ENCODE measurements at regions not wholly inside any gene's neighbourhood (a gene's known extent, or its start where the extent isn't known, plus 50 kb on each side); places are given as distances from the start of the nearest gene placed in this dataset.
"Not testable (repeated sequence)": the region's sequence is repeated elsewhere in the genome, so short reads cannot be mapped to it uniquely, and the experiment has no call there.

DNA sequence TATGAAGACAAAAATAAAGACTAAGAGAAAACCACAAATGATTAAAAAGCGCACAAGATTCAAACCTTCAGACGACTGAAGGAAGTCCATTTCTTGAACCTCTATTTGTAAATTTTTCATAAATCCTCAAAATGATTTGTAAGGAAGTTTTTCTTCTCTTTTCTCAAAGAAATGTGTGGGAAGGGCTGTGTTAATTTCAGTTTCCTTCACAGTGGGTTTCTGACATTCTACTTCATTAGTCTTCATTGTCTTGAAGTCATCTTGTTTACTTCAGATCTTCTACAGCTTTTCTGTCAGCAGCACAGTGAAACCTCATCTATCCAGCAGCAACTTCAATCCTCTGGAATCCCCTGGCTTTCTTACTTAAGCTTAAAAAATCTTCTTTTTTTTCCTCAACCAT lies 87.6 kb upstream of the MYLIP start:
- no peak for DNase-seq (ENCODE audit: extremely low read depth in 1 of 2, low read depth in 1 of 2)

DNA sequence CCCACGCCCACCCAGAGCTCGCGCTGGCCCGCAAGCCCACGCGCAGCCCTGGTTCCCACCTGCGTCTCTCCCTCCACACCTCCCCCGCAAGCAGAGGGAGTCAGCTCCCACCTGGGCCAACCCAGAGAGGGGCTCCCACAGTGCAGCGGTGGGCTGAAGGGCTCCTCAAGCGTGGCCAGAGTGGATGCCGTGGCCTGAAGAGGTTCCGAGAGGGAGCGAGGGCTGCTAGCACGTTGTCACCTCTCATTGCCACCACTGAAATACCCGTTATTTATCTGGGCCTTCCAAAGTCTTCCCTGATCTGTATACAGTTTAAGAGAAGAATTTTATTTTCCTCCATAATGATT lies 88.3 kb upstream of the MYLIP start:
- DNase-seq (ENCODE audit: extremely low read depth in 1 of 2, low read depth in 1 of 2), result no peak

DNA sequence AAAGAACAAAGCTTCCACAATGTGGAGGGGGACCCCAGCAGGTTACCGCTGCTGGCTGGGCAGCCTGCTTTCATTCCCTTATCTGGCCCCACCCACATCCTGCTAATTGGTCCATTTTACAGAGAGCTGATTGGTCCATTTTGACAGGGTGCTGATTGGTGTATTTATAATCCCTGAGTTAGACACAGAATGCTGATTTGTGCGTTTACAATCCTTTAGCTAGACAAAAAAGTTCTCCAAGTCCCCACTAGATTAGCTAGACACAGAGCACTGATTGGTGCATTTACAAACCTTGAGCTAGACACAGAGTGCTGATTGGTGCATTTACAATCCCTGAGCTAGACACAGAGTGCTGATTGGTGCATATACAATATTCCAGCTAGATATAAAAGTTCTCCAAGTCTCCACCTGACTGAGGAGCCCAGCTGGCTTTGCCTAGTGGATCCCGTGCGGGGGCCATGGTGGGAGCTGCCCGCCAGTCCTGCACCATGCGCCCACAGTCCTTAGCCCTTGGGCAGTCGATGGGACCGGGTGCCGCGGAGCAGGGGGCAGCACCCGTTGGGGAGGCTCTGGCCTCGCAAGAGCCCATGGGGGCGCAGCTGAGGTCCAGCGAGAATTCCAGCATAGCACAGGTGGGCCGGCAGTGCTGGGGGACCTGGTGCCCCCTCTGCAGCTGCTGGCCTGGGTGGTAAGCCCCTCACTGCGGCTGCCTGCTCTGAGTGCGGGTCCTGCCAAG lies 88.8 kb upstream of the MYLIP start:
- DNase-seq (ENCODE audit: extremely low read depth in 1 of 2, low read depth in 1 of 2), result not testable (repeated sequence)

DNA sequence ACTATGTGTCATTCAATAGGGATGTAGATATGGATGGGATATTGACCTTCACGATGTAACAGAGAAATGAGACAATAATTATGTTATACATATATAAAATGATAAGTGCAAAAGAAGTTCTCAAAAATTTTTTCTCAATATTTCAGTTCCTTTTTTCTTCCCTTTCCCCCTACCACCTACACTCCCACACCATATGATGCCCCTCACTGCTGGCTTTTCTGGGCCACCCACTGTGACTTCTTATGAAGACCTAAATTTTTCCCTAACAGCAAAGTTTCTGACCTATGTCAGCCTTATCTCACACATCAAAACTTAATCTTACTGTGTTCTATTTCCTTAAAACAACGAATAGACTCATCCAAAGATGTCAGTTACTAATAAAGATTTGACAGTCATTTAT lies 89.9 kb upstream of the MYLIP start:
- no peak for DNase-seq (ENCODE audit: extremely low read depth in 1 of 2, low read depth in 1 of 2)

DNA sequence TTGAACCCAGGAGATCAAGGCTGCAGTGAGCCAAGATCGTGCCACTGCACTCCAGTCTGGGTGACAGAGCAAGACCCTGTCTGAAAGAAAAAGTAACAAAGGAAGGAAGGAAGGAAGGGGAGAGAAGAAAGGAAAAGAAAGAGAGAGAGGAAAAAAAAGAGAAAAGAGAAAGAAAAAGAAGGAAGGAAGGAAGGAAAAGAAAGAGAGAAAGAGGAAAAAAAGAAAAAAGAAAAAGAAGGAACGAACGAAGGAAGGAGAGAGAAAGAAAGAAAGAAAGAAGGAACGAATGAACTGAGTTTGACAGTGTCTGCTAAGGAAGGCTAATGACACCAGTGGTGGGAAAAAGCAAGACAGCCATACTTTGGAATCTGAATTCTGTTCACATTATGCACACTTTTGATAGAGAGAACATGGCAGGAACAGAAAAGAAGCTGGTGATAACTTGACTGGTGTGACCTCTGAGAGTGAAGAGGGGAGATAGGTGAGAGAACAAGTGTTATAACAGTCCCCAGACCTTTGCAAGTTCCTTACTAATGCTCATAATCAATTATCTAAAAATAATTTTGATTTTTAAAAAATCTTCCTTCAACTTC lies 93.3 kb upstream of the MYLIP start:
- DNase-seq (ENCODE audit: extremely low read depth in 1 of 2, low read depth in 1 of 2), result no peak

DNA sequence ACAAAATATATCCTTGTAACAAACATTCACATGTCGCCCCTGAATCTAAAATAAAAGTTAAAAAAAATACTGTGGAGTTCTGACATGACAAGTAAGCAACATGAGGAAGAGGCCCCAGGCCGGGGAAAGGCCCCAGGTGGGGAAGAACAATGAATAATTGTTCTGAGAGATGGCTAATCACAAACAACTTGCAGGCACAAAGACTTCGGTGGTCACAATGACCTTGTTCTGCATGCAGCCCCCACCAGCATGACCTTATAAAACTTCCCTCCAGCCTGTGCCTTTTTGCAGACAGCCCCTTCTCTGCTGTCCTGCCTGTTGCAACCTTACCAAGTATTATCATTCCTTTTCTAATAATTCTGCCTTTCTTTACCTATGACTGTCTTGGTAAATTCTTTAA lies 95.7 kb upstream of the MYLIP start:
- DNase-seq (ENCODE audit: extremely low read depth in 1 of 2, low read depth in 1 of 2), result no peak

DNA sequence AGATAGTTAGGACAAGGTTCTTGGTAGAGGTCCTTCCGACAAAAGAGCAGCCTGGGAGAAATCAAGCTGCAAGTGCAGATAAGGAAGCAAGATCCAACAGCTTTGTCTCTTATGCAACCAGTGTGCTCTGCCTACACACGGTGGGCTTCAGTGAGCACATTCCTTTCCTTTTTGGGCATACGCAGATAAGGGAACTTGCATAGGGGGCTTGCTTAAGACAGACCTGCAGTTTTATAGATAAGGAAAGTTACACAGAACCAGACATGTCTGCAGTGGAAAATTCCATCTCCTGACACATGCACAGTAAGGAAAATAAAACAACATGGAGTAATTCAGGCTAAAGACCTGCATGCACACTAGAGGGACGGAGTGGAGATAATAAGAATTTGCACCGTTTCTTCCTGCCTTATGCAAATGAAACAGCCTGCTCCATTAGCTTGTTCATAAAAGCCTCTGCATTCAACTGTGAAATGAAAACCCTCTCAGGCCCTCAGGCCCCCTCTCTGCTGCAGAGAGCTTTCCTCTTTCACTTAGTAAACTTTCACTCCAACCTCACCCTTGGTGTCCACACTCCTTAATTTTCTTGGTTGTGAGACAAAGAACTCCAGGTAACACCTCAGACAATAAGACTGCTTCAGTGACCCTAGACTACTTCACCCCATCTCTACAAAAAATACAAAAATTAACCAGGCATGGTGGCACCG lies 97.5 kb upstream of the MYLIP start:
- DNase-seq (ENCODE audit: extremely low read depth in 1 of 2, low read depth in 1 of 2), result no peak

DNA sequence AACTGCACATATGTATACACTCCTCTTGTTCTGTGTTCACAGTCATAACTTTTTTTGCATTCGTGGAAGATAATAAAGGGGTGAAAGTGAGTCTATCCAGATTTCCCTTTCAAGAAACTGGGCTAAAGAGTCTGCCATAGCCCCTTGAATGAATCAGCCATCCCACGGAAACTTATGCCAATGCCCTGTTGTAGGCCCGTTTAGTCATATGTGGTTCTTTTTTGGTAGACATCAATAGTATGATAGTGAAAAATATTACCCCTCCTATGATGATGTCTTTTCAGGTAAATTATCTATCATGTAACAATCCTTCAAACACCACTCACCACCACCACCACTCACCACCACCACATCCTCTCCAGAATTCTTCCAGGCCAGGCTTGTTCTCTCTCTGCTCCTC lies 99.9 kb upstream of the MYLIP start:
- DNase-seq (ENCODE audit: extremely low read depth in 1 of 2, low read depth in 1 of 2), result no peak

DNA sequence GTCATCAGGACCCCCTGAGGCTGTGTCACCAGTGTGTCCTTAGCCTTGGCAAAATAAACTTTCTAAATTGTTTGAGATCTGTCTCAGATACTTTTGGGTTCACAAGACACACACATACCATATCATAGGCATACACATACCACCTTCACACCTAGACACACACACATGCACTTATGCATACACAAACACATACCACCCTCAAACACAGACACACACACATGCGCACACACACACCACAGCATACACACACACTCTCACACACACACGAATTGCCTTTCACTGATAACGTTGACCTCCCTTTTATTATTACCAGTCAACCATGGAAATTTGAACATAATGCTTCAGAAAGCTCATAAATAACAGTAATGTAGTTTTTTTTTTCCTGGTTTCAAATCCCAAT lies 108.6 kb upstream of the MYLIP start:
- DNase-seq (ENCODE audit: extremely low read depth in 1 of 2, low read depth in 1 of 2), result no peak

DNA sequence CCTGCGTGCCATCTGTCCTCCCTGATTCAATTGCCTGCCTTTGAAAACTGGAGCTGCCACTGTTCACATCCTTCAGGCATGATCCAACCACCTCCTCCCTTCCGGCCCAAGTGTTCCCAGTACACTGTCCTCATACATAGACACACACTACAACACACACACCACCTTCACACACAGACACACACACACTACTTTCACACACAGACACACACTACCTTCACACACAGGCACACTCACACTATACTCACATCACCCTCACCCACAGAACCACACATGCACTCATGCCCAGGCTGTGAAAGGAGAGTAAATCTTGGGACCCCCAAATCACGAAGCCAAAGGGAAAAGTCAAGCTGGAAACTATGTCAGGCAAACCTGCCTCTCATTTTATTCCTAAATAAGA lies 109.4 kb upstream of the MYLIP start:
- no peak for DNase-seq (ENCODE audit: extremely low read depth in 1 of 2, low read depth in 1 of 2)

DNA sequence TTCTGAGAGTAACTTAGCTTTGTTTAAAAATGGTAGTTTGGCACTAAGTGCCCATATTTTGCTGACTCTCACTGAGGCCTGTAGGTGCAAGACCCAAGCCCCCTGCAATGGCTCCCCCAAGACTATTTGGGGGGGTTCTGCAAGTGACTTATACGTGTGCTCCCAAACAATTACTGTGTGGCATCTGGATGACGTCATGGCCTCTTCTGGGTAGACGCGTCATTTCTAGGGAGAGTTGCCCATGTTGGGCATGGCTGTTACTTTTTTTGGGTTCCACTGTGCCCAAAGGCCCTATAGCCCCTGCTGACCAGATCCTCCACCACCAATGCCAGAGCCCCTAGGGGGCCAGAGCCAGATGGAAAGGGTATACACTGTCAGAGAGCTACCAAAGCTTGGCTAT lies 110.3 kb upstream of the MYLIP start:
- no peak for DNase-seq (ENCODE audit: extremely low read depth in 1 of 2, low read depth in 1 of 2)

DNA sequence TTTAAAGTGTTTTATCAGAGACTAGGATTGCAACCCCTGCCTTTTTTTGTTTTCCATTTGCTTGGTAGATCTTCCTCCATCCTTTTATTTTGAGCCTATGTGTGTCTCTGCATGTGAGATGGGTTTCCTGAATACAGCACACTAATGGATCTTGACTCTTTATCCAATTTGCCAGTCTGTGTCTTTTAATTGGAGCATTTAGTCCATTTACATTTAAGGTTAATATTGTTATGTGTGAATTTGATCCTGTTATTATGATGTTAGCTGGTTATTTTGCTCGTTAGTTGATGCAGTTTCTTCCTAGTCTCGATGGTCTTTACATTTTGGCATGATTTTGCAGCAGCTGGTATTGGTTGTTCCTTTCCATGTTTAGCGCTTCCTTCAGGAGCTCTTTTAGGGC lies 114.6 kb upstream of the MYLIP start:
- not testable (repeated sequence) for DNase-seq (ENCODE audit: extremely low read depth in 1 of 2, low read depth in 1 of 2)

DNA sequence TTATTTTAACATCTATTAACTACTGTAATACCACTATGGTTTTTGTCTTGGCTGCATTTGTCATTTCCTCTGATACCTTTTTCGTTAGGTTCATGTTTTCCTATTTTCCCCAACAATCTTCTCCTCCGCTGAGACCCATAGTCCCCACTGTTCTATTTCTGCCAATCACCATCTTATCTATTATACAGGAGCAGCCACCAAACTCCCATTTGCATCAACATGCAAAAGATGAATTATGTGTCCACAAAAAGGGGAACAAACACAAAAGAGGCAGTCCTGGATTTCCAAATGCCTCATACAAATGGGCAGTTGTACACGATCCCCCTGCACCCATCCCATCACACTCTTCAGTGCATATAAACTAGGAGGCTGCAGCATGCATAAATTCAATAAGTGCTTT lies 121.7 kb upstream of the MYLIP start:
- DNase-seq (ENCODE audit: extremely low read depth in 1 of 2, low read depth in 1 of 2), result no peak

DNA sequence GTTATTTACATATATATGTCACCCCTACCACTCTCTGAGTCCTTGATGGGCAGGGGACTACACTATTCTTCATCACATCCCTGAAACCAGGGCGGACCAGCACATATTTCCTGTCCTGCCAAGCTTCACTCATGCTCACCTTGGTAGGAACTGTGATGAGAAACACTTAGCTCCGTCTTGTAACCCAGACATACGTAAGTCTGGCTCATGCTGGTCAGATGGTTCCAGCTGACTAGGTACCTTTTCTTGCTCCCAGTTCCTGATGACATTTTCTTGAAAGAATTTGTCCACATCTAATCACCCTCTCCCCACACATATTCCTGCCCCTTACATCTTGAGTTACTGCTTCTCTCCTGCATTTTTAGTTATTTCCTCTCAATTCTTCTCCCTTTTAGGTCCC lies 122.2 kb upstream of the MYLIP start:
- DNase-seq (ENCODE audit: extremely low read depth in 1 of 2, low read depth in 1 of 2), result no peak

DNA sequence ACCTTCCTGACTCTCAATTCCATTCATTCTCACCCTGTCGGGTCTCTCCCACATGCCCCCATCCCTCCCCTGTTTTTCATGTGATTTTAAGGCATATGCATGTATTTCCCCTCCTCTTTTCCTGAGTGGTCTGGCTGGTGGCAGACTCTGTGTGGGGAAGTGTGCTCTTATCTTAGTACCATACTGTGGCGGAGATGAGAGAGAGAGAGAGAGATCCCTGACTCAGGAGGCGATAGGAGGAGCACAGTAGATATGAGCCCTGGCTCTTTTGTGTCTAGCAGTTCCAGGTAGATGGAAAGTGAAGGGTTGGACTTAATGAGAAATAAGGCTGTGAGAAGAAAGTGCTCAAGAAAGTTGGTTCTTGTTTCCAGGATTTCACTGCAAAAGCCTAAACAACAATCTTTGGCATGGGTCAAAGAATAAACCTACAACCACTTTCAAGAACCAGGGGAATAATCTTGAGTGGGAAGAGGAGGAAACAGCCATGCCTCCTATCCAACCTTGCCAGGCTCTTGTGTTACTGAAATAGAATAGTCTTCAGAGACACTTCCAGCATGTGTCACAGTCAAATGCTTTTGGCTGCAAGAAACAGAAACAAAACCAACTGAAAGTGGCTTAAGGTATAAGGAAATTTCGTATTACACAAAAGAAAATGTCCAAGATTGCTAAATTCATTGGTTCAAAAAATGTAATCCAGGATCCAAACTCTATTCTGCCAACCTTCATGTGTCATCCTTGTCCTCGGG lies 123.8 kb upstream of the MYLIP start:
- no peak for DNase-seq (ENCODE audit: extremely low read depth in 1 of 2, low read depth in 1 of 2)

DNA sequence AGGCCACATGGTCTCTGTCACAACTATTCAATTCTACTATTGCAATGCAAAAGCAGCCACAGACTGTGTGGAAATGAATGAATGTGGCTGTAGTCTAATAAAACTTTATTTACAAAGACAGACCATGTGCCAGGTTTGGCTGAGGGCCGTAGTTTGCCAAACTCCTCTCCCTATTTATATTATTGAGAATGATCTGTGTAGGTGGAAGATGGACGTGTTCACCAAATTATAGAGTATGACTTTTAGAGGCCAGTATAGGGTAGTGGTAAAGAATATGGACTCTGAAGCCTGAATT lies 125.7 kb upstream of the MYLIP start:
- DNase-seq (ENCODE audit: extremely low read depth in 1 of 2, low read depth in 1 of 2), result no peak

DNA sequence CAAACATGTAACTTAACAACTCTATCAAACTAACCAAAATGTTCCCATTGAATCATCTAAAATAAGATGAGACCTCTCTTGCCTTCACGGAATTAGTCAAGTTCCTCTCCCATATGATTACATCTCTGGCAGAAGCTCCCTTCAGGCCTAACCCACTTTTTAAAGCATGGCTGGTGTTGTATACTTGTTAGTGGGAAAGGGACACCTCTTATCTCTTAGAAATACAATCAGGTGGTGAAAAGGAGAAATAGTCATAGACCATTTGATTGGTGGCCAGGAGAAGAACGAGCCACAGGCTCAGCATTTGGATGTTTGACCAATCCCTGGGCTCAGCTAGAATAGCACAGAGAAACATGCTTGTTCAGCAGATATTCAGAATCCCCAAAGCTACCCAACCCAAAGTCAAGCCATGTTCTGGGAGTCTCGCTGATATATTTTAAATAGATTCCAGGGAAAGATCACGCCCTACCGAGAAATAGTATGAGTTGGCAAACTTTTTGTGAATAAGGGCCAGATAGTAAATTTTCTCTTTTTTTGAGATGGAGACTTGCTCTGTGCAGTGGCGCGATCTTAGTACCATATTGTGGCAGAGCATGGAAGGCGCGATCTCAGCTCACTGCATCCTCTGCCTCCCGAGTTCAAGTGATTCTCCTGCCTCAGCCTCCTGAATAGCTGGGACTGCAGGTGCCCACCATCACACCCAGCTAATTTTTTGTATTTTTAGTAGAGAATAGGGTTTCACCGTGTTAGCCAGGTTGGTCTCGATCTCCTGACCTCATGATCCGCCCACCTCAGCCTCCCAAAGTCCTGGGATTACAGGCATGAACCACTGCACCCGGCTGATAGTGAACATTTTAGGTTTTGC lies 126.3 kb upstream of the MYLIP start:
- no peak for DNase-seq (ENCODE audit: extremely low read depth in 1 of 2, low read depth in 1 of 2)

DNA sequence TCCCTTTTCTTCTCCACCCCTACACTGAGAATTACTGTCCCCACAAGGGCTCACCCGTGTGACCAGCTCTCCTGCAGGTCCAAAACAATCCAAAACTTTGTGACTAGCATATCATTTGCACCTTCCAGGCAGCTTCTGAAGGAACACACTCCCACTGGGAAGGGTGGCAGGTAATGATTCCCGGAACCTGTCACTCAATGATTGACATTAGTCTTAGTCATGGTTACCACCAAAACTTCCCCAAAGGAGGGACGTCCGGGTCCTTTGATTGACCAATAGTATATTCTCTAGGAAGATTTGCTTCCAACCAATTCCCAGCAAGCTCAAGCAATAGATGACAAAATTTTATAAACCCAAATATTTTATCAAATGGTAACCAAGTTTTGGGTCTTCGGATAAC lies 127.7 kb upstream of the MYLIP start:
- DNase-seq (ENCODE audit: extremely low read depth in 1 of 2, low read depth in 1 of 2), result no peak

DNA sequence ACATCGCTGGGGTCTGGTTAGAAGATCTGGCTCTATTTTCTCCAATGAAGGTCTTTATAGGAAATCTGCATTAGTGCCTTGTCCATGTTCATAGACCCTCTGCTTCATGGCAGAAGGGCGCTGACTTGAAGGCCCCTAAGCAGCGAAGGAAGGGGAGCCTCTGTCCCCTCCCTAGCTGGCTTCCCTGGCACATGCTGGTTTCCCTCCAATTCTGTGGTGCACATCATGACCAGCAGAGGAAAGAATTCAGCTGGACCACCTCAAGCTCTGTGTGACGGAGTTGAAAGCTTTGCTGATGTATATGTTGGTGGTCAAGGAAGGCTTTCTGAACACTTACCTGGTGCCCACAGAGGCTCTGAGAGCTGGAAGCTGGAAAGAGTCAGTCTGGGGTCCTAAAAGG lies 129.7 kb upstream of the MYLIP start:
- no peak for DNase-seq (ENCODE audit: extremely low read depth in 1 of 2, low read depth in 1 of 2)

DNA sequence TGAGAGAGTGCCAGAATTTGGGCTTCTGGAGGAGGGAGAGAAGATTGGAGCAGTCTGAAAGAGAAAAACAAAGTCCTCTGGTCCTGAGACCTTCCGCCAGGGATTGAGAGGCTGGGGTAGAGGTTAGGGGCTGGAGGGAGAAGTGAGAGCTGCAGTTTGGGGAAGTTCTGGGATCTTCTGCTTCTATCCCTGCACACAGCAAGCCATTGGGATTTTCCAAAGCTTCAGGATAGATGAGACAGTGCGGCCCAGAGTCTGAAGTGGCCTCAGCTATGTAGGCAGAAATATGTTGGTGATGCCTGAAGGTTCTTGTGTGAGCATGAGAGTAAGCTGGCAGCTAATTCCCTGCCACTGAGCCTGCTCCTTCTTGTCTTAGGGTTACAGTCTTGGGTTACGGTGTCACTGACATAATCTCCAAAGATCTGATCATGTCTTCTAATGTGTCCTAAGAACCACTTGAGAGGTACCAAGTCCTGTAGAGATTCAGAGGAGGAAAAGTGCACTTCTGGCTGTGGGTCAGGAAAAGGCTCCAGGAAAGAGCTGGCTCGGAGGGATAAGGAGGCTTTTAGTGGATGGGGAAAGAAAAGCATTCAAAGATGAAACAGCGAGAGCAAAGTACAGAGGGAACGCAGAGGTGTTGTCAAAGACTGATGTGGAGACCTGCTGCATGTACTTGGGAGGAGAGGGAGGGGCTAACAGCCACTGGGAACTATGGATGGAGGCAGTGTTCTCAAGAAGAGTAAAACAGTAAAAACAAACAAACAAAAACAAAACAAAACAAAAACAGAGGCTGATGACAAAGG lies 131.1 kb upstream of the MYLIP start:
- no peak for DNase-seq (ENCODE audit: extremely low read depth in 1 of 2, low read depth in 1 of 2)

All from stimulated activated CD8-positive, alpha-beta memory T cell treated with anti-CD3 and anti-CD28 coated beads, Interleukin-7, amount 100 ng/mL, for 48 hours (primary cell).